ENCODE measurements at regions not wholly inside any gene's neighbourhood (a gene's known extent, or its start where the extent isn't known, plus 50 kb on each side); places are given as distances from the start of the nearest gene placed in this dataset.

DNA sequence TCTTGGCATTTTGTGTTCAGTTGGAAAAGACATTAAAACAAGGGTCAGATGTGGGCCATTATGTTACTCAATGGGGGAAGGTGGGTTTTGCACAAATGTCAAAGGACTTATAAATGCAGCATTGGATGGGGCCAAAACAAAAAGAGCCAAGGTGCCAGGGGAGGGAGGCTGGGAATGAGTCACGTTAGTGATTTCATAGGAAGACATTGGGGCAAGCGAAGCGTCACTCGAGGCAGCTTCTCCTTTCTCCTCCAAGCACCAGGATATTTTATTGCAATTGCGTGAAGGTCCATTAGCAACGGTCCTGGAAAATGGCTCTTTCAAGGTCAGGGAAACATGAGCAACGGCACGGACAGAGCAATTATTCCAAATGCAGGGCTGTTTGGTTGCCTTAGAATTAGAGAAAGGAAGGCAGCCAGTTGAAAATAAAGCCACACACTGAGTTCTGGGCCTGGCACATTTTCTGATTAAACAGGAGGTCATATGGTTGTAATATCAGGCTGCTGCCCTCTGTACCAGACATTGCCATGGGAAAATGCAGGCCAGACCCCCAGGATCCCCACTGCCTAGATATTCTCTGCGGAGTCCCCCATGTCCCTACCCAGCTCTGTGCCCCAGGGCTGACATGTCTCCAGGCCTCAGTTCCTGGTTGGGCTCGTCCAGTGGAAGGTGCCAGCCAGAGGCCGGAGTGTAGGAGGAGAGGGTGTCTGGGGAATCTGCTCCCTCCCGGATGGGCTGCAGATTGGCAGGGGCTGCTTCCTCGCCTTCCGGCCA, 63.3 kb upstream of the NANOS1 start:
- ChIA-PET CTCF (interaction anchor here (0.6 to 0.7 kb wide), 2 partner anchors 18 to 21 kb away, joined by 3 to 5 read pairs; no protein-coding TSS in a partner anchor), POLR2A (no interaction called here)
- no peaks in the 10 kb centered on the region for H3K9me3 ChIP-seq (ENCODE audit: control insufficient read depth, insufficient read depth, low read depth, low read length)
- TF ChIP-seq GLIS1 (tag by site-specific recombination; IDR thresholded peaks at IDR 0.05): no peak
- no peak for TF ChIP-seq ZNF324 (tag by site-specific recombination; IDR thresholded peaks at IDR 0.05)
- TF ChIP-seq BCL11B (tag by site-specific recombination; IDR thresholded peaks at IDR 0.05; ENCODE audit: low read depth): no peak
- TF ChIP-seq MZF1 (tag by site-specific recombination; IDR thresholded peaks at IDR 0.05; ENCODE audit: borderline replicate concordance): no peak
- TF ChIP-seq ZNF426 (tag by site-specific recombination; IDR thresholded peaks at IDR 0.05): no peak
- TF ChIP-seq, protein P1, sequence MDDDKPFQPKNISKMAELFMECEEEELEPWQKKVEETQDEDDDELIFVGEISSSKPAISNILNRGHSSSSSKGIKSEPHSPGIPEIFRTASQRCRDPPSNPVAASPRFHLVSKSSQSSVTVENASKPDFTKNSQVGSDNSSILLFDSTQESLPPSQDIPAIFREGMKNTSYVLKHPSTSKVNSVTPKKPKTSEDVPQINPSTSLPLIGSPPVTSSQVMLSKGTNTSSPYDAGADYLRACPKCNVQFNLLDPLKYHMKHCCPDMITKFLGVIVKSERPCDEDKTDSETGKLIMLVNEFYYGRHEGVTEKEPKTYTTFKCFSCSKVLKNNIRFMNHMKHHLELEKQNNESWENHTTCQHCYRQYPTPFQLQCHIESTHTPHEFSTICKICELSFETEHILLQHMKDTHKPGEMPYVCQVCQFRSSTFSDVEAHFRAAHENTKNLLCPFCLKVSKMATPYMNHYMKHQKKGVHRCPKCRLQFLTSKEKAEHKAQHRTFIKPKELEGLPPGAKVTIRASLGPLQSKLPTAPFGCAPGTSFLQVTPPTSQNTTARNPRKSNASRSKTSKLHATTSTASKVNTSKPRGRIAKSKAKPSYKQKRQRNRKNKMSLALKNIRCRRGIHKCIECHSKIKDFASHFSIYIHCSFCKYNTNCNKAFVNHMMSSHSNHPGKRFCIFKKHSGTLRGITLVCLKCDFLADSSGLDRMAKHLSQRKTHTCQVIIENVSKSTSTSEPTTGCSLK (tag by site-specific recombination; IDR thresholded peaks at IDR 0.05): no peak
- no peak for TF ChIP-seq ZNF624 (tag by site-specific recombination; IDR thresholded peaks at IDR 0.05)
- TF ChIP-seq ZNF302 (tag by site-specific recombination; IDR thresholded peaks at IDR 0.05; ENCODE audit: low read depth): no peak
- TF ChIP-seq ZNF132 (tag by site-specific recombination; IDR thresholded peaks at IDR 0.05; ENCODE audit: borderline replicate concordance): no peak
- no peak for TF ChIP-seq ZNF660 (tag by site-specific recombination; IDR thresholded peaks at IDR 0.05)
- H3K4me3 ChIP-seq (ENCODE audit: low read depth, low read length): no peak overlapping the region
- no peak overlapping the region for H3K27ac ChIP-seq (ENCODE audit: extremely low read depth, low read depth, low read length)
- no peaks in the 10 kb centered on the region for H3K36me3 ChIP-seq (ENCODE audit: control insufficient read depth in 2 of 2, insufficient read depth in 1 of 2, low read length in 2 of 2)
- H3K4me1 ChIP-seq (ENCODE audit: control insufficient read depth, insufficient read depth, low read length): peaks cover 3% of the 10 kb centered on the region; the same call in 1 of the 2 replicates

DNA sequence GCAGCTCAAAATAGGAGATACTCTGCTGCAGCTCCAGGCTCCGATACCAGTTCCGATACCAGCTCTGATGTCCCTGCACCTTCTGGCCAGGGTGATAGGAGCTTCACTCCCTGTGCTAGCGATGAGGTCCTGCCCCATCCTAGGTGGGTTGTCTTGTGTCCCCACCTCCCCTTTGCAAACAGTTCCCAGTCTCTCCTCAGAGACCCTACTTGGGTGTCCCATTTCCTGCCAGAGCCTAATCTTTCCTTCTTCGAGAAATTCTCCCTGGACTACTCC, 62.7 kb upstream of the NANOS1 start:
- no peak for TF ChIP-seq ZNF558 (tag by site-specific recombination; IDR thresholded peaks at IDR 0.05)
- POLR2A ChIA-PET: no interaction called here
- Histone ChIP-seq H3K4me3 (ENCODE audit: low read depth, low read length) (no peak overlapping the region), H3K4me1 (ENCODE audit: control insufficient read depth, insufficient read depth, low read length) (peaks cover 3% of the 10 kb centered on the region; the same call in 1 of the 2 replicates), H3K27ac (ENCODE audit: extremely low read depth, low read depth, low read length) (no peak overlapping the region), H3K36me3 (ENCODE audit: control insufficient read depth in 2 of 2, insufficient read depth in 1 of 2, low read length in 2 of 2) (no peaks in the 10 kb centered on the region), H3K9me3 (ENCODE audit: control insufficient read depth, insufficient read depth, low read depth, low read length) (no peaks in the 10 kb centered on the region)
- CTCF ChIA-PET: interaction anchor here (0.7 kb wide), 1 partner anchor 18 kb away, joined by 3 read pairs; no protein-coding TSS in a partner anchor

DNA sequence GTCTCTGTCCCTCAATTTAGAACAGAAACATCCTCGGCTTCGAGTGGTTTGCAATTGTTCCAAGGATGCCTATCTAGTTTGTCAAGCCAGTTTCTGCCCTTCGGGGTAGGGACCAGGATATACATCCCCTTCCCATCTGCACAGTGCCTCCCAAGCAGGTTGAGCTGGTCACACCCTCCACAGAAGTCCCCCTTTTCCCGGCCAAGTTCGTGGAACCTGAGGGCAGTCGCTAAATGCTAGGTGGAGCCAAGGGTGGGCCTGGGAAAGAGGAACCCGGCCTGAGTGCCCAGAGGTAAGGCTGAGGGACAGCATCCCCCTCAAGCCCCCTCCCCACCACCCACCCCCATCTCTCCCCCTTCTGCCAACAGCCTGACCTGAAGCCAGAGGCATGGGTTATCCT, 62.4 kb upstream of the NANOS1 start:
- POLR2A ChIA-PET: no interaction called here
- CTCF ChIA-PET: interaction anchor here (0.7 kb wide), 1 partner anchor 19 kb away, joined by 3 read pairs; no protein-coding TSS in a partner anchor
- TF ChIP-seq ZFP3 (tag by site-specific recombination; IDR thresholded peaks at IDR 0.05; ENCODE audit: low read depth): no peak
- no peak for TF ChIP-seq KLF9 (tag by site-specific recombination; IDR thresholded peaks at IDR 0.05; ENCODE audit: low read depth)
- TF ChIP-seq ZNF843 (tag by site-specific recombination; IDR thresholded peaks at IDR 0.05): no peak

DNA sequence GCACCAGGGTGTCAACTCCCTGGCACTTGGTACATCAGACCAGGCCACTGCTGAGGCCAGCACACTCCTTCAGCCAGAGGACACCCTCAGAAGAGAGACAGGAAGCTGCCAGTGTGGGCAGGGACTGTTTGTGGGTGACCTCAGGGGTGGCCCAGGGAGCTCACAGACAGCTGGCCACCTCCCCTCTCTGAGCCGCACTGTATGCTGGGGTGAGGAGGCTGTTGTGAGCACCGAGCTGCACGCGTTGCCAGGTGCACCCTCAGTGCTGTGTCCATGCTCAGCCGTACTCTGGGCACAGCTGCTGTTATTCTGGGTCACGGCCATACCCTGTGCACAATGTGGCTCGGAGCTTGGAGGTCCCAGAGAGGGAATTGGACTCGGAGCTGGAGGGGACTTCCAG, 61.5 kb upstream of the NANOS1 start:
- Histone ChIP-seq H3K36me3 (ENCODE audit: control insufficient read depth in 2 of 2, insufficient read depth in 1 of 2, low read length in 2 of 2) (no peaks in the 10 kb centered on the region), H3K4me3 (ENCODE audit: low read depth, low read length) (no peak overlapping the region), H3K4me1 (ENCODE audit: control insufficient read depth, insufficient read depth, low read length) (peaks cover 3% of the 10 kb centered on the region; the same call in 1 of the 2 replicates), H3K9me3 (ENCODE audit: control insufficient read depth, insufficient read depth, low read depth, low read length) (no peaks in the 10 kb centered on the region), H3K27ac (ENCODE audit: extremely low read depth, low read depth, low read length) (no peak overlapping the region)
- ChIA-PET POLR2A (no interaction called here), CTCF (interaction anchor here (0.7 kb wide), 2 partner anchors 118 to 244 kb away, joined by 3 to 4 read pairs; no protein-coding TSS in a partner anchor)
- no peak for TF ChIP-seq REPIN1 (tag by site-specific recombination; IDR thresholded peaks at IDR 0.05; ENCODE audit: low read depth)
- no peak for TF ChIP-seq GLI4 (tag by site-specific recombination; IDR thresholded peaks at IDR 0.05)
- TF ChIP-seq, protein P2, sequence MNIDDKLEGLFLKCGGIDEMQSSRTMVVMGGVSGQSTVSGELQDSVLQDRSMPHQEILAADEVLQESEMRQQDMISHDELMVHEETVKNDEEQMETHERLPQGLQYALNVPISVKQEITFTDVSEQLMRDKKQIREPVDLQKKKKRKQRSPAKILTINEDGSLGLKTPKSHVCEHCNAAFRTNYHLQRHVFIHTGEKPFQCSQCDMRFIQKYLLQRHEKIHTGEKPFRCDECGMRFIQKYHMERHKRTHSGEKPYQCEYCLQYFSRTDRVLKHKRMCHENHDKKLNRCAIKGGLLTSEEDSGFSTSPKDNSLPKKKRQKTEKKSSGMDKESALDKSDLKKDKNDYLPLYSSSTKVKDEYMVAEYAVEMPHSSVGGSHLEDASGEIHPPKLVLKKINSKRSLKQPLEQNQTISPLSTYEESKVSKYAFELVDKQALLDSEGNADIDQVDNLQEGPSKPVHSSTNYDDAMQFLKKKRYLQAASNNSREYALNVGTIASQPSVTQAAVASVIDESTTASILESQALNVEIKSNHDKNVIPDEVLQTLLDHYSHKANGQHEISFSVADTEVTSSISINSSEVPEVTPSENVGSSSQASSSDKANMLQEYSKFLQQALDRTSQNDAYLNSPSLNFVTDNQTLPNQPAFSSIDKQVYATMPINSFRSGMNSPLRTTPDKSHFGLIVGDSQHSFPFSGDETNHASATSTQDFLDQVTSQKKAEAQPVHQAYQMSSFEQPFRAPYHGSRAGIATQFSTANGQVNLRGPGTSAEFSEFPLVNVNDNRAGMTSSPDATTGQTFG (tag by site-specific recombination; IDR thresholded peaks at IDR 0.05; ENCODE audit: borderline replicate concordance): no peak
- TF ChIP-seq, protein P3, sequence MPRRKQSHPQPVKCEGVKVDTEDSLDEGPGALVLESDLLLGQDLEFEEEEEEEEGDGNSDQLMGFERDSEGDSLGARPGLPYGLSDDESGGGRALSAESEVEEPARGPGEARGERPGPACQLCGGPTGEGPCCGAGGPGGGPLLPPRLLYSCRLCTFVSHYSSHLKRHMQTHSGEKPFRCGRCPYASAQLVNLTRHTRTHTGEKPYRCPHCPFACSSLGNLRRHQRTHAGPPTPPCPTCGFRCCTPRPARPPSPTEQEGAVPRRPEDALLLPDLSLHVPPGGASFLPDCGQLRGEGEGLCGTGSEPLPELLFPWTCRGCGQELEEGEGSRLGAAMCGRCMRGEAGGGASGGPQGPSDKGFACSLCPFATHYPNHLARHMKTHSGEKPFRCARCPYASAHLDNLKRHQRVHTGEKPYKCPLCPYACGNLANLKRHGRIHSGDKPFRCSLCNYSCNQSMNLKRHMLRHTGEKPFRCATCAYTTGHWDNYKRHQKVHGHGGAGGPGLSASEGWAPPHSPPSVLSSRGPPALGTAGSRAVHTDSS (tag by site-specific recombination; IDR thresholded peaks at IDR 0.05): no peak
- no peak for TF ChIP-seq MEIS1 (CRISPR knock-in tag; IDR thresholded peaks at IDR 0.05; ENCODE audit: borderline replicate concordance)

More for the DNA sequence above, 62.4 kb upstream of the NANOS1 start:
- Histone ChIP-seq H3K27ac (ENCODE audit: extremely low read depth, low read depth, low read length) (no peak overlapping the region), H3K9me3 (ENCODE audit: control insufficient read depth, insufficient read depth, low read depth, low read length) (no peaks in the 10 kb centered on the region), H3K4me1 (ENCODE audit: control insufficient read depth, insufficient read depth, low read length) (peaks cover 3% of the 10 kb centered on the region; the same call in 1 of the 2 replicates), H3K4me3 (ENCODE audit: low read depth, low read length) (no peak overlapping the region), H3K36me3 (ENCODE audit: control insufficient read depth in 2 of 2, insufficient read depth in 1 of 2, low read length in 2 of 2) (no peaks in the 10 kb centered on the region)
